GM21447 (cell line): ENCODE measurements at regions not wholly inside any gene's neighbourhood (a gene's known extent, or its start where the extent isn't known, plus 50 kb on each side); places are given as distances from the start of the nearest gene placed in this dataset.
"Not testable (repeated sequence)": the region's sequence is repeated elsewhere in the genome, so short reads cannot be mapped to it uniquely, and the experiment has no call there.

Experiments used
- ATAC-seq: cut with Tn5 transposase; IDR thresholded peaks from one replicate; pipeline ENCODE4 v1.9.1; 2021; ENCODE audit not compliant: unreplicated experiment

DNA sequence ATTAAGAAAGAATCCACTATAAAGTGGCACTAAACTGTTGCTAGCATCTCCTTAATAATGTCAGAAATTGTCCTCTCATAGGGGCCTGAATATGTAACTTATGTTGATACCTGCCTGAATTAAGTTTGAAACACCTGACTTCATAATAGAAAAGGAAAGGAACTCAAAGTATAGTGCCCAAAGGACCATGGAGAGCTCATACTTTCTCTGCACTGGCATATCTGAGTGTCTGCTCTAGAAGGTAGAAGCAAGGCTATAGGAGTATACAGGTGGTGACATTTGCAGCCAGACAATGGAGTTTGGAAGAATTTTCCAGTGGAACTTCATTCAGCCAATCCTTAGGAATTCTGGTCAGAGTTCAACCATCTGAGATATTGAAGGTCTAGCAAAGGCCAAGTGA is 988.9 kb downstream of the RAB28 start:
- no peak for ATAC-seq

DNA sequence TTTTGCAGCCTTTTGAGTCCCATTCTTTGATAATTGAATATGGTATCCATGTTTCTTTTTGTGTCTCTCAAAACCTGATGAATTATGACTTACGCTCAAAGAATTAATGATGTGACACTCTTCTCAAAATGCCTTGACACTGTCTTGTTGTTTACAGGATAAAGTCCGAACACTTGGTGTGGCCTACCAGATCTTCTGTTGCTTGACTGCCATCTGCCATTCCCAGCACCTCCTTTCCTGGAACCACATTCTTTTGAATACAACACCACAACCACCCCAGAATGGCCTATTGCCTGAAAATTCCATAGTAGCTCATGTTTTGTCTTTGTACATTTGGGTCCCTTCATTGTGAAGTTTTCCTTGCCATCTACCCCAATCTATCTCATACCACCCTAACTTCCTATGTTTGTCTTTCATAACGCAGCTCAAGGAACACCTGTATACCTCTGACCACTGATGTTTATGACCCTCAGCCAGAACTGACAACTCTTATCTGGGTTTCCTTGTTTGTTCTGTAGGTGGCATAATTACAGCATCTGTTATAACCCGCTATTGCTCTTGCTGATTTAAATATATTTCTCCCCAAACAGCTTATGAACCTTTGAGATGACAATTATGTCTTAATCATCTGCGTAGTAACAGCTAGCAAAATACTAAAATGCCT is 991.3 kb downstream of the RAB28 start:
- ATAC-seq, result no peak

DNA sequence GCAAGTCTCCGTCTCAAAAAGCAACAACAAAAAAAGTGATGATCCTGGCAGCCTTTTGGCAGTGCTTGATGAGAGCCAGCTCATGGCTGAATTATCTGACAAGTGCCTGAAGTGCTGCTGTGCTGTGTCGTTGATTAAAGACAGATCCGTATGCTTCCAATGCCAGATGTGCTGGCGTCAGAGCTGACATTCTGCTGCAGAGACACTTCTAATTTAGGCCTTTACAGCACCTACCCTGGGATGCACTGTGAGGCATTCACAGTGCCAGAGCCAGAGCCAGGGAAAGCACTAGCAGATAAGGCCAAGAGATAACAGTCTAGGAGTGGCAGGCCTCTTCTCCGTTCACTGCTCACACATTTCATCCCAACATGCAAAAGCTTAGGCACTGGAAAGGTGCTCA is 995.5 kb downstream of the RAB28 start:
- ATAC-seq, result no peak

DNA sequence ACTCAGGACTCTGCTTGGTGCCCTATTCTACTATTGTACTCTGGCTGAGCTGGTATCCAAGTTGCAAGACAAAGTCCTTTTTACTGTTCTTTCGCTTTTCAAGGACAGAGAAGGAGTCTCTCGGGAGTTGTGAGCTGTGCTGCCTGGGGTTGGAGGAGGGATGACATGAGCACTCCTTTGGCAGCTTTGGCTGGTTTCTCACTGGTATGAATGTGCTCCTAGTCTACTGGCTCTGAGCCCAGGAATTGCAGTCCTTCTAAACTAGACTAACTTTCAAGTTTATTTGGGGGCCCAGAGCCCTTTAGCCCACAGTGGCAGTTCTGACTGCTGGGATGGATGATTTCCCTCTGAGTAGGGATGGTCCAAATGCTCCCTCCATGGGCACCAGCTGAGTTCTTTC is 997.1 kb downstream of the RAB28 start:
- no peak for ATAC-seq

DNA sequence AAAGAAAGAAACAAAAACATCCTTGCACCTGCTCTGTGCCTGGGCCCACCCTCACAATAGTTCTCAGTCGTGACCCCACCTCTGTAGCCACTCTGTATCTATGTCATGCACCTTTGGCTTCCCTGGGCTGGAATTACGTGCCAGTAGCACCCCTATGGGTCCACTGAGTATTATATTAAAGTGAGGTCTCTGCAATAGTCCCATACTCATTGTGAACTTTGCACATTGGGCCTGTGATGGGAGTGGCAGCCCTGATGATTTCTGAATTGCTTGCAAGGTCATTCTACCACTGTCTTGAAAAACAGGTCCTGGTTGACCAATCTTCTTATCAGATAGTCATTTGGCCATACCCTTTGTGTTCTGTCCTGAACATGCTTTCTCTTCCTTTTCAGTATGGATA is 1012.1 kb downstream of the RAB28 start:
- ATAC-seq, result no peak

DNA sequence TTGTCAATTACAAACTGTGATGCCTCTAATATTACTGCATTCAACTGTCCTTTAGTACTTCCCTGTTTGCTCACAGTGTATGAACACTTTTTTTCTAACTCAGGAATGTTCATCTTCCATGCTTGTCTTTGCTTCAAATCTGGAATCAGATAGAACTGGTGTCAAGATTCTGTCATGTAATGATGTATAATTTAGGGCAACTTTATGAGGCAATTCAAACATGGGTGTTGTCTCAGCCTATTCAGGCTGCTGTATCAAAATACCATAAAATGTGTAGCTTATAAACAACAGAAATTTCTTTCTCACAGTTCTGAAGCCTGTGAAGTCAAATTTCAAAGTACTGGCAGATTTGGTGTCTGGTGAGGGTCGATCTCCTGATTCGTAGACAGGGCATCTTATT is 1012.9 kb downstream of the RAB28 start:
- ATAC-seq, result no peak

DNA sequence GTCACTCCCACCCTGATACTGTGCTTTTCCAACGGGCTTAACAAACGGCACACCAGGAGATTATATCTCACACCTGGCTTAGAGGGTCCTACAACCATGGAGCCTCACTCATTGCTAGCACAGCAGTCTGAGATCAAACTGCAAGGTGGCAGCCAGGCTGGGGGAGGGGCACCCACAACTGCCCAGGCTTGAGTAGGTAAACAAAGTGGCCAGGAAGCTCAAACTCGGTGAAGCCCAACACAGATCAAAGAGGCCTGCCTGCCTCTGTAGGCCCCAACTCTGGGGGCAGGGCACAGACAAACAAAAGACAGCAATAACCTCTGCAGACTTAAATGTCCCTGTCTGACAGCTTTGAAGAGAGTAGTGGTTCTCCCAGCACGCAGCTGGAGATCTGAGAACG is 1022.6 kb downstream of the RAB28 start:
- not testable (repeated sequence) for ATAC-seq

DNA sequence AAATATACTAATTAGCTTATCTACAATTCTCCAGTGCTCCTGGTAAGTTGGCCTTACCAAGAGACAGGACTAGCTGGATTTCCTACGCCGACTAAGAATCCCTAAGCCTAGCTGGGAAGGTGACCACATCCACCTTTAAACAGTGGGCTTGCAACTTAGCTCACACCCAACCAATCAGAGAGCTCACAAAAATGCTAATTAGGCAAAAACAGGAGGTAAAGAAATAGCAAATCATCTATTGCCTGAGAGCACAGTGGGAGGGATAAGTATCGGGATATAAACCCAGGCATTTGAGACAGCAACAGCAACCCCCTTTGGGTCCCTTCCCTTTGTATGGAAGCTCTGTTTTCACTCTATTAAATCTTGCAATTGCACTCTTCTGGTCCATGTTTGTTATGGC is 1025.0 kb downstream of the RAB28 start:
- no peak for ATAC-seq

DNA sequence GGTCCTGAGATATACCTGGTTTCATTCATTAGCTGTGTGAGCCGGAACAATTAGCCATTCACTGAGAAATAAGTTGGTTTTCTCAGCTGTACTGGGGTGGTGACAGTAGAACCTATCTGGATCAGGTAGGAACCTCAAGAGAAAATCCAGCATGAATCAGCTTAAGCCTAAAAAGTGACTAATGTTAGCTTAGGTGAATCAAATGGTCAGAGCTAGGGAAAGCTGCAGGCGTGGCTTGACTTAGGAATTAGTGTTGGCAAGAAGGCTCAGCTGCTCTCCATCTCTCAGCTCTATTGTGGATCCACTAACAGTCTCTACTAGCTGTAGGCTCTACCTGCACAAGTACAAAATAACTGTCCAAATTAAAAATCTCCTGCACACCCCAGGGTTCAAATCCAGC is 1025.5 kb downstream of the RAB28 start:
- ATAC-seq, result no peak

DNA sequence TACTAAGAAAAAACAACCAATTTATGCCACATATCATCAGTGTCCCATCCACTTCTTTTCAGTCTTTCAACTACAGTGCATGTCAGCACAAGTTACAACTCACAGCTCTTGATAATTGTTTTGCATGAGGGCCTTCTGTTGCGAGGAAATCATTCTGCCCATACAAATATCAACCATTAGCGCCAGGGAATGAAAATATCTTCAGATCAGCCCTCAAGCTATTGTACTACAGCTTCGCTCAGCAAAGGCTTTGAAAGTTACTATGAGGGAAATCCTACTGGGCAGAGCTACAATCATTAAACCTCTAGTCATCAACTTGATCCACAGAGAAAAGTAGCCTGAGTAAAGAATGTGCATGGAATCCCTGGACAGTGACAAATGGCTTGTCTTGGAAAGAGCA is 1023.6 kb upstream of the HS3ST1 start:
- ATAC-seq, result no peak

DNA sequence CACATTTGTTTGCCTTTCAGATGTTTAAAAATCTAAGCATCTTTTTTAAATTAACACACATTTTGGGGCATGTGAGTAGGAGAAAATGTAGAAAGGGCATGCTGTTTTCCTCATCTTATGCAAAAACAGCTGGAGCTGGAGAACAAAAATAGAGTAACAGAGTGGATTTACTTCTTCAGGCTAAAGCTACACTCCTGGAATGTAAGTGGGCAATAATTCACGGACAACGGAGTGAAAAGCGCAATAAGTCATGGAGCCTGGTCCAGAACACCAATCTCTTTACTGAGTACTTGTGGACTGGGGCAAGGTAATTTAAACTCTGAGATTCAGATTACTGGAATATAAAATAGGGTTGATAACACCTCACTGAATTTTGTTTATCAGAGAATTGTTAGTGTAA is 1018.8 kb upstream of the HS3ST1 start:
- no peak for ATAC-seq

DNA sequence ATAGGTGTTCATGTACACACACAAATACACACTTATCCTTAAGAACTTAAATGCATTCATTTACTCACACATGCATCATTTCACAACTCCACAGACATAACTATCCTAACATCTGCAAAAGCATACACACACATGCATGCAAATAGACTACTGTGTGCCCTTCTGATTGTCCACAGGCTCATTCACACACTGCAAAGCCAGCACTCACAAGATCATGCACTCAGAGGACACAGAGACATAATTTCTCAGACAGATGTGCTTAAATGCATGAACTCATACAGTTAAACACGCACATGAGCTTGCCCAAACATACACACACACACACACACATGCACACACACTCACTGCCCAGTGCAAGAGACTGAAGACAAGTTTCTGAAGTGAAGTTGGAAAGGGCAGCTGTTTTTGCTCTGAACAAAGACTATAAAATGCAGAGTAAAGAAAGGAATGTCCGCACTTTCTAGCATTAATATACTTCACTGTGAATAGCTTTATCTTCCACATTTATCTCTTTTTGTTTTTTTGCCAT is 1018.0 kb upstream of the HS3ST1 start:
- no peak for ATAC-seq

DNA sequence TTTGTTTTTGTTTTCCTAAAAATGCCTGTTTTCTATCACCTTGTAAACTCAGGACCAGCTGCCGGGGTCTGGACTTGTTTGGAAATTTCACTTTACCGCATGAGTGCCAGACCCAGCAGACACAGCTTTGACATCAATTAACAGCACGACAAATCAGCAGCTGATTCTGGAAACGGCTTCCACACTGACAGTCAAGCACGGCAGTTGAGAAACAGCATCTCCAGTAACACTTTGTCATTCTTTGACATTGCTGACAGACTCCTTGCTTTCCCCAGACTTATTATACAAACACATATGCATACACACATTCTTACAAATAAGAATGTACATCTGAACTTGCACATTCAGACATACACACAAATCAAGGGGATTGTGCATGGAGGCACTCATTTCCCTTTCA is 1017.6 kb upstream of the HS3ST1 start:
- ATAC-seq, result no peak

DNA sequence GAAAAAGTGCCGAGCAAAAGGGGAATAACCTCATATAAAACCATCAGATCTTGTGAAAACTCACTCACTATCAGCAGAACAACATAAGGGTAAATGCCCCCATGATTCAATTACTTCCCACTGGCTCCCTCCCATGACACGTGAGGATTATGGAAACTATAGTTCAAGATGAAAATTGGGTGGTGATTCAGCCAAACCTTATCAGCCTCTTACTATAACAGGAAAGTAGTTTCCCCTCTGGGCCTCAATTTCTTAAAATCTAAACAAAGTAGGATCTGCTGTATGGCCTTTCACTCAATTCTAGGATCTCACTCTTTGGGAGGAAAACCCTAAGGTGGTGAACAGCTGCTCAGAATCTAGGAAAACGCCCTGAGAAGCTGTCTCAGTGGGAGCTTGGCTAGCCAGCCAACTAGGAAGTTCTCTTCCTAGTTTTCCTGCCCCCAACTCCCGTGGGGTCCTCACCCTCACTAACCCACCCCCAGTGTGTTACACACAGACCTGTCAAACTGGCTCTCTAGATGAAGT is 1017.1 kb upstream of the HS3ST1 start:
- no peak for ATAC-seq

DNA sequence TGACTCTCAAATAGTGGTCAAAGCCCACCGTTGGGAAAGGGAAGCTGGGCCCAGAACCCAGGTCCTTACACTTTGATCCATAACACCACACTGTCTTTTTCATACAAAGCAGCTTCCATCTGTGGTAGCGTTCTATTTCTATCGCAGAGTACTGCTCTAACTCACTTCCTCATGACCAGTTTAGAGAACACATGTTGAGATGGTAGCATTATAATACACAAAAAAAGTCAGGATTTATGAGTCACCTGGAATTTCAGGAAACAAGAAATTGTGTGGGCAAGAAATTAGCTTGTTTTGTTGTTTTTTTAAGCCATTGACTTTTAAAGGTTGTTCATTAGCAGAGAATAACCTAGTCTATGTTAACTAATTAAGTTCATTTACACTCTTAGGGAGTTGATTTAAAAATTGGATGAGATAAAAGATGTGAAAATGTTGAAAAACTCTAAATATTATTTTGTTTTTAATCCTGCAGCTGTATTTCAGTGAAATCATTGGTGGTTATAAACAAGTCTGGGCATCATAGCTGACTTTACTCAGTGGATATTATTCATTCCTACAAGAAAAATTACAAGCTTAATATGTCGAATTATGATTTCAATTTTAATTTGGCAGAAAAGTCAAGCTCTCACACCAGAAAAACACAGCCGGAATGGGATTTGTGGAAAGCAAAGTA is 1011.1 kb upstream of the HS3ST1 start:
- ATAC-seq, result no peak

DNA sequence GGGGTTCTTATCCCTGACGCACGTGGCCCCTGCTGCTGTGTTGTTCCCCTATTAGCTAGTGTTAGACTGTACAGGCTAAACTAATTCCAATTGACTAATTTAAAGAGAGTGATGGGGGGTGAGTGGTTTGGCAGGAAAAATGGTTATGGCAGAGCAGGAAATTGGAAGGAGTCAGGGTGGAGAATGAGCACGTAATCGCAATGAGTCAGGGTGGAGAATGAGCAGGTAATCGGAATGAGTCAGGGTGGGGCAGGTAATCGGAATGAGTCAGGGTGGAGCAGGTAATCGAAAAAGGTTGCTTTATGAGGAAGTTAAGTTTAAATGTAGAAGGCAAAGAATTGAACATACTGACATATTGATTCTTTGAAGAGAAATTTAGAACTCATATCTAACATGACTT is 1002.6 kb upstream of the HS3ST1 start:
- not testable (repeated sequence) for ATAC-seq

DNA sequence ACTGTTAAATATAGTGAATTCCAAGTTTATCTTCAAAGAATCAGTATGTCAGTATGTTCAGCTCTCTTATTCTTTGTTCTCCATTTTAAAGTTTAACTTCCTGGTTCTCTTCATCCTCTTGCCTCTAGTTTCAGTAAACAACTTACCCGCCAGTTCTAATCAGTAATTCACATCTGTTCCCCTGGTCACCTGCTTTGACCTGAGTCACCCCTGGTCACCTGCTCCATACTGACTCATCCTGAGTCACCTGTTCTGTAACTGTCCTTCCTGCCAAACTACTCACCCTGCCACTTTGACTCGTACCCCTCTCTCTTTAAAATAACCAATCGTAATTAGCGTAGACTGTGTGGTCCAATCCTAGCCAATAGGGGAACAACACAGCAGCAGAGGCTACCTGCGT is 992.7 kb upstream of the HS3ST1 start:
- no peak for ATAC-seq

DNA sequence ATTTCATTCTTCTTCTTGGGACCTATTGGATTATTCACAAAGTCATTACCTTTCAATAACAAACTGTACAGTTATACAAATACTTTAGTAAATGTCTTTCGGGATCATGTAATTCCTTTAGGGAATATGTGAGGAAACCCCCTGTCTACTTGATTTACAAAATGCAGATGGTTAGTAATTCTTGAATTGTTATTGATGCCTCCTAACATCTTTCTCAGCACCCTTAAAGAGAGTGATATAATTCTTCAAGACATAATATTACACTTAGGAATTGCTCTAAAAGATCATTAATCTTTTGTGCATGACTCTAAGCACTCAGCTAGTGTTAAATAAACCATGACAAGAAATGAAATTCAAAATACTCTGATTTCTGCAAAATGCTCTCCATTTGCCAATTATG is 988.1 kb upstream of the HS3ST1 start:
- no peak for ATAC-seq

DNA sequence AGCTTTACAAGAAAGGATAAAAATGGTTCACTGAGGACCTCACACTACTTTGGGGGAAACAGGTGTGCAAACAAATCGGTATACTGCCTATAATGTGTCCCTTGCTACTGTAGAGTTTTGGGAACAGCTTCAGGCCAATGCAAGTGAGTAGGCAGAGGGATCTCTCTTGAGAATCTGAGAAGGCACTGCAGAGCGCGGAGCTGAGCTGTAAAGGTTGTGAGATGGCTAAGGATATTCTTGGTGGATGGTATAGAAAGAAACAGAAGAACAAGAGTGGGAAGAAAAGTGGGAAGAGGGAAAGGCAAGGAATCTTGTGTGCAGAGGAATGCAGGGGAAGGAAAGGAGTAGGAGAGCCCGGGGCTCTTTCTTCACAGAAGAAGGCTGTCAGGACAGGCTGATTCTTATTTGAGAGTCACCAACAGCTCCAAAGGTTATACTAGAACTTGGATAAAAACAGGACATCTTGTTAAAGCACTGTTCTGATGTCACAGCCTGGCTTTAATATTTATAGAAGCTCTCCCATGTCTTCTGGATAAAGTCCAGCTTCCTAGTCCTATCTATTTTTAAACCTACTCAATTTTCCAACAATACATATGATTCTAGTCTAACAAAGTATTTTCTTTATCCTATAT is 985.6 kb upstream of the HS3ST1 start:
- no peak for ATAC-seq

DNA sequence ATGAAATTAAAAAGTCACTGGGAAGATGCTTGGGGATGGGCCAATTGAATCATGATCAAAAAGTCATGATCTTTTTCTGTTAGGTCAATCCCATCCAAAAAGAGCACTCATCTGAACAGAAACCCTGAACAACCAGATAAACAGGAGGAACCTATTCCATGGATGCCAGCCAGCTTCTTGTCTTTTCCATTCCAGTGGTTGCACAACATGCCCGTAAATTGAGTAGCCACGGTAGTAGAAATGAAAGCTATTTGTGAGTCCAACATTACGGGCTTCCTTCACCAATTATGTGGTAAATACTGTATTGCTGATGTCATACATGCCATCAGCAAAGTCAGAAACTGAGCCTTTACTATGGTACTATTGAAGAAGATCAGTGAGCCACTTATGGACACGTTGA is 982.4 kb upstream of the HS3ST1 start:
- ATAC-seq, result no peak

DNA sequence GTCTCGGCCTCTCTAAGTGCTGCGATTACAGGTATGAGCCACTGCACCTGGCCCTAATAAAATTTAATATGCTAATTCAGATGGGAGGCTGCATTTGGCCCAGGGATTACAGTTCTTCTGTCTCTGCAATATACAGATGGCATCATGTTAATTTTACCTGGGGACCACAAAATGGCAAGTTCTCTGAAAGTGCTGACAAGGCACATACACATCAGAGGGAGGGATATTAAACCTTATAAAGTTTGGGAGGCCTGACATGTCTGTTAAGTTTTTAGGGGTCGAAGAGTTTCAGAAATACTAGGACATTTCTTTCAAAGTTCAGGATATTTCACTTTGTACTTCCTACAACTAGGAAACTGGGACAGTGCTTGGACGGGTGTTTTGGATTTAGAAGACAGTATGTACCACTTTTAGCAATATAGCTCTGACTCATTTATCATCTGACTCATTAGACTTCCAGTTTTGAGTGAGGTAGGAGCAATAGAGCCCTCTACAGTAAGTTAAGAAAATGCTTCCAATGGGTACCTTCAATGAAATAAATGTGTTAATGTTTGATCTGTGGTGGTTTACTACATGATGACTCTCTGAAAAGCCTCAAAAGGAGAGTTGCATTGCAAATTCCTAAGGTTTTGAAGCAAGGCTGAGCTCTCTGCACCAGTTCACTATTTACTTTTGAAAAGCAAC is 981.0 kb upstream of the HS3ST1 start:
- ATAC-seq, result no peak

DNA sequence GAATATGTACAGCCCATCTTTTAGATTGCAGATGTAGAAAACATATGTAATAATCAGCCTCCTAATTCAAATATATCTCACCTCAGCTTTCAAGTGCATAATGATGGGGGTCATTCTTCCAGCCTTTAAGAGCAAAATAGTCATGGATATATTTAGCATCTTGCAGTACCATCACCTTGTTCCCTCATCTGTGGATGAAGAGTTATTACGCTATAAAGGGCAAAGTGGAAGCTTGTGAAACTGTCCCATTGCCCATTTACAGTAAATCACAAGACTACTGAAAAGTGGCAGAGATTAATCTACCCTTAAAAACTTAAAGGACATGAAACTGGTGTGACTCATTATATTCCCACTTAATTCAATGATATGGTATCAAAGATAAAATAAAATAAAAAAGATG is 979.7 kb upstream of the HS3ST1 start:
- no peak for ATAC-seq
